ENCODE measurements at regions not wholly inside any gene's neighbourhood (a gene's known extent, or its start where the extent isn't known, plus 50 kb on each side); places are given as distances from the start of the nearest gene placed in this dataset.

DNA sequence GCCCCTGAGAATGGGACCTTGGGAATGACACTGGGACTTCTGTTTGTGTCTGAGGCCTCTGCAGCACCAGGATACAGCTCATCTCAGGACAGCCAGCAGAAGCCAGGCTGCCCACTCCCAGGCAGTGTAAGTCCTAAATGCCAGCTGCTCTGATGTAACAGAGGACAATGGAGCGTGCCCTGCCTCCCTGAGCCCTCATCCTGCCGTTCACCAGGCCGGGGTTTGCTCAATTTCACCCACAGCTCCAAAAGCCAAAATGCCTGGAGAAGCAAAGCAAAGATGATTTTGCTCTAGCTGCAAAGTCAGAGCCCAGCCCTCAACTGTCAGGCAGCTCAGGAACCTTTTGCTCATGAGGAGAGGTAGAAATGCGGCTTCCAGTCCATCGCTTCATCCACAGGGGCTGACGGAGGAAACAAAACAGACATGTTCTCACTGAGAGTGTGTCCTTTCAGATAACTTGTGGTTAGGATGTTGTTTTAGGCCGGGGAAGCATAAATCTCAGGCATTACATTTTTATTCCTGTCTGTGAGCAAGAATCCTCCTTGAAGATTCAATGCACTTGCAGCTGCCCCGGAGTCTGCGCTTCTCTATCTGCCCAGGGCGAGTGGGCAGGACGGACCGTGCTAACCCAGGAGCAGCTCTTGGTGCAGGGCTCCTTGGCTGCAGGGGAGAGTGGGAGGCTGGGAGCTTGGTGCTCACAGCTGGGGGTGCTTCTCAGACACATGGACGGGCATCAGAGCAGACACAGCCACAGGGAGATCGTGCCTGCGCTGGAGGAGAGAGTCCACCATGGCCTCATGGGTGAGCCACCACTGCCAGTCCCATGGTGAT is 83.2 kb upstream of the CHST15 start:
- Mint-ChIP-seq H3K27me3 (ENCODE audit: low read depth in 2 of 2) (peaks cover 2 to 7% of the 10 kb centered on the region in 2 donors), H3K4me1 (peaks cover 7% of the 10 kb centered on the region in 2 donors), H3K36me3 (no peaks in the 10 kb centered on the region), H3K27ac (no peak overlapping the region), H3K9me3 (no peaks in the 10 kb centered on the region), H3K4me3 (no peak overlapping the region)
- Histone ChIP-seq H3K4me3 (ENCODE audit: low read length) (no peak overlapping the region), H3K4me1 (ENCODE audit: control insufficient read depth, insufficient read depth, low read length) (peaks cover 9% of the 10 kb centered on the region), H3K36me3 (ENCODE audit: control insufficient read depth, insufficient read depth, low read length) (no peaks in the 10 kb centered on the region), H3K9me3 (ENCODE audit: control insufficient read depth, insufficient read depth, low read length) (no peaks in the 10 kb centered on the region), H3K27ac (ENCODE audit: low read length) (no peak overlapping the region), H3K27me3 (ENCODE audit: control insufficient read depth, insufficient read depth, low read length) (no peaks in the 10 kb centered on the region)
- intact Hi-C loops (cut with micrococcal nuclease) = no loop called here
- ATAC-seq (no peak), DNase-seq (no peak)
- TF ChIP-seq, protein P1, sequence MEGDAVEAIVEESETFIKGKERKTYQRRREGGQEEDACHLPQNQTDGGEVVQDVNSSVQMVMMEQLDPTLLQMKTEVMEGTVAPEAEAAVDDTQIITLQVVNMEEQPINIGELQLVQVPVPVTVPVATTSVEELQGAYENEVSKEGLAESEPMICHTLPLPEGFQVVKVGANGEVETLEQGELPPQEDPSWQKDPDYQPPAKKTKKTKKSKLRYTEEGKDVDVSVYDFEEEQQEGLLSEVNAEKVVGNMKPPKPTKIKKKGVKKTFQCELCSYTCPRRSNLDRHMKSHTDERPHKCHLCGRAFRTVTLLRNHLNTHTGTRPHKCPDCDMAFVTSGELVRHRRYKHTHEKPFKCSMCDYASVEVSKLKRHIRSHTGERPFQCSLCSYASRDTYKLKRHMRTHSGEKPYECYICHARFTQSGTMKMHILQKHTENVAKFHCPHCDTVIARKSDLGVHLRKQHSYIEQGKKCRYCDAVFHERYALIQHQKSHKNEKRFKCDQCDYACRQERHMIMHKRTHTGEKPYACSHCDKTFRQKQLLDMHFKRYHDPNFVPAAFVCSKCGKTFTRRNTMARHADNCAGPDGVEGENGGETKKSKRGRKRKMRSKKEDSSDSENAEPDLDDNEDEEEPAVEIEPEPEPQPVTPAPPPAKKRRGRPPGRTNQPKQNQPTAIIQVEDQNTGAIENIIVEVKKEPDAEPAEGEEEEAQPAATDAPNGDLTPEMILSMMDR (IDR thresholded peaks at IDR 0.05) = no peak
- WGBS (ENCODE audit: insufficient coverage) = 41% methylated on average over 15 of the region's 15 CpGs

DNA sequence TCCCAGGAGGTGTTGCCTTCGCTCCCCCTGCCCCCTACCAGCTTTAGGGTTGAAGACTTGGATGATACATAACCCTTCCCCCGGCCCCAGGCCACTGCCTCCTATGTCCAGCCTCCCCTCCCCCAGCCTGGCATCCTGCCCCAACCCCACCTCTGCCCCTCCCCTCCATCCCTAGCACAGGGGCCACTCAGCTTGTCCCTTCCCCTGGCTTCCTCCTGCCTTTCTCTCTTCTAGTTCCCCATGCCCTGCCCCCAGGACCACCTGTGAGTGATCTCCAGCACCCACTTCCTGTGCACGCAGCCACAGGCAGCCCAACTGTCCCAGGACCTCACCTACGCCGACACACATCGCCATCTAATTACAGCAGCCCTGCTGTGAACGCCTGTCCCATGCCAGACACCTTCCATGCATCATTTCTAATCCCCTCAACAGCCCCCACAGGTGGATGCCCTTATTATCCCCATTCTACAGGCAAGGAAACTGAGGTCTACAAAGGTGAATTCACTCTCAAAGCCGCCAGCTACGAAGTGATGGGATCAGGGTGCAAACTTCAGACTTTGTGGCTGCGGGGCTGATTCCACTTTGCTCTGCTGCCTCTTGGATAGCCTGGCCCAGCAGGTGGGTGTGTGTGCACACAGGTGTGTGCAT is 82.4 kb upstream of the CHST15 start:
- no peak overlapping the region for H3K4me3 Mint-ChIP-seq
- ATAC-seq (no peak), DNase-seq (no peak)
- no peak overlapping the region for H3K27ac ChIP-seq (ENCODE audit: low read length)
- no peaks in the 10 kb centered on the region for H3K27me3 ChIP-seq (ENCODE audit: control insufficient read depth, insufficient read depth, low read length)
- no peaks in the 10 kb centered on the region for H3K9me3 ChIP-seq (ENCODE audit: control insufficient read depth, insufficient read depth, low read length)
- no peaks in the 10 kb centered on the region for H3K9me3 Mint-ChIP-seq
- no peaks in the 10 kb centered on the region for H3K36me3 Mint-ChIP-seq
- peaks cover 9% of the 10 kb centered on the region for H3K4me1 ChIP-seq (ENCODE audit: control insufficient read depth, insufficient read depth, low read length)
- H3K27me3 Mint-ChIP-seq (ENCODE audit: low read depth in 2 of 2) = peaks cover 2 to 7% of the 10 kb centered on the region in 2 donors
- TF ChIP-seq, protein P1 (IDR thresholded peaks at IDR 0.05) = no peak
- intact Hi-C loops (cut with micrococcal nuclease) = no loop called here
- no peak overlapping the region for H3K27ac Mint-ChIP-seq
- H3K4me1 Mint-ChIP-seq = peaks cover 7% of the 10 kb centered on the region in 2 donors
- H3K4me3 ChIP-seq (ENCODE audit: low read length) = no peak overlapping the region
- WGBS (ENCODE audit: insufficient coverage) = 47% methylated on average over 10 of the region's 10 CpGs
- no peaks in the 10 kb centered on the region for H3K36me3 ChIP-seq (ENCODE audit: control insufficient read depth, insufficient read depth, low read length)

DNA sequence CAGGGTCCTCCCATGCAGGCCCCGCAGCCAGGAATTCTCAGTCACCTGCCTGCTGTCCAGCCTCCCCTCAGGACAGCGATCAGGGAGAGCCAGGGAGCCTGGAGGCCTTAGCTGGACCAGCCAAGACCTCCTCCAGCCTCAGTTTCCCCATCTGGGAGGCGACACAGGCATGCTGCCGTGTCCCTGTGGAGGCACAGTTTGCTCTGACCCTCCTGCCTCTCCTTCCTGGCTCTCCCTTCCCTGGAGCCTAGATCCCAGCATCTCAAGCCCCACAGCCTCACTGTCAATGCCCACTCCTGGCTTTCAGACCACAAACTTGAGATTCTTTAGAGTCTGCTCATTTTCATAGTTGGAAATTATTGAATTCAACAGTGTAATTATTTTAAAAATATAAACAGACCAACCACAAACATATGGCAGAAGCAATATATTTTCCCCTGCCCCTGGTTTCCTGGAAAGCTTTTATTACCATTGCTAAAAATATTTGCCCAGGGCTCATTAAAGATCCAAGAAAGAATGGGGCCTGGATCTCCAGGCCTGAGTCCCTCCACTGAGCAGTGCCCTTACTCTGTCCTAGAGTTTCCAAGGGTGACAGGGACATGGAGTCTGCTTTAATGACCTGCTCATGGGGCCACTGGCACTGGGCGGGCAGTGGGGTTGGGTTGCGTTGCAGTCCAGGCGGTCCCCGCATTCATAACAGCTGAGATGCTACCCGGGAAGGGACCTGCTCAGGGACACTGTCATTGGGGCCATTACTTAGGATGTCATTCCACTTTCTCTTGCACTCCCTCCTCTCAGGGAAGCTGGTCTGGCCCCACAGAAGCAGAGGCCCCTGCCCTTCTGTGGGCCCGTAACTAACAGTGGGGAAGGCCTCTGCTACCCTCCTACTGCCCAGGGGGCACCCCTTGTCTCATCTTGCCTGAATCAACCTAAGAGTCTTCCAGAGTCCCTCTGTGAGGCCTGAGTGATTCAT is 81.6 kb upstream of the CHST15 start:
- Mint-ChIP-seq H3K27ac (no peak overlapping the region), H3K4me1 (peaks cover 7% of the 10 kb centered on the region in 2 donors), H3K27me3 (ENCODE audit: low read depth in 2 of 2) (peaks cover 2 to 7% of the 10 kb centered on the region in 2 donors), H3K36me3 (no peaks in the 10 kb centered on the region), H3K4me3 (no peak overlapping the region), H3K9me3 (no peaks in the 10 kb centered on the region)
- Histone ChIP-seq H3K36me3 (ENCODE audit: control insufficient read depth, insufficient read depth, low read length) (no peaks in the 10 kb centered on the region), H3K4me1 (ENCODE audit: control insufficient read depth, insufficient read depth, low read length) (peaks cover 9% of the 10 kb centered on the region), H3K9me3 (ENCODE audit: control insufficient read depth, insufficient read depth, low read length) (no peaks in the 10 kb centered on the region), H3K27ac (ENCODE audit: low read length) (no peak overlapping the region), H3K4me3 (ENCODE audit: low read length) (no peak overlapping the region), H3K27me3 (ENCODE audit: control insufficient read depth, insufficient read depth, low read length) (no peaks in the 10 kb centered on the region)
- TF ChIP-seq, protein P1 (IDR thresholded peaks at IDR 0.05) = no peak
- WGBS (ENCODE audit: insufficient coverage) = 89% methylated on average over 10 of the region's 10 CpGs
- DNase-seq = no peak
- no peak for ATAC-seq
- intact Hi-C loops (cut with micrococcal nuclease) = no loop called here
